CD4-positive, alpha-beta T cell treated with Interleukin-1 beta for 1 hour (primary cell): ENCODE measurements at regions not wholly inside any gene's neighbourhood (a gene's known extent, or its start where the extent isn't known, plus 50 kb on each side); places are given as distances from the start of the nearest gene placed in this dataset.
"Not testable (repeated sequence)": the region's sequence is repeated elsewhere in the genome, so short reads cannot be mapped to it uniquely, and the experiment has no call there.

Experiments
- DNase-seq, 2 donors: peaks; one replicate each; pipeline ENCODE4 v3.0.0-alpha.2; 2020 to 2022

- not testable (repeated sequence) for DNase-seq
Measured at GRCh38 chr10:77740396-77740795, 102.8 kb upstream of the KCNMA1 start.

- no peak for DNase-seq
Measured at GRCh38 chr10:77738496-77739158, 101.0 kb upstream of the KCNMA1 start.

- DNase-seq: no peak
Measured at GRCh38 chr10:77737608-77738007, 100.0 kb upstream of the KCNMA1 start.

GRCh38 chr10:77735136-77735535 lies 97.5 kb upstream of the KCNMA1 start:
- not testable (repeated sequence) for DNase-seq

DNA sequence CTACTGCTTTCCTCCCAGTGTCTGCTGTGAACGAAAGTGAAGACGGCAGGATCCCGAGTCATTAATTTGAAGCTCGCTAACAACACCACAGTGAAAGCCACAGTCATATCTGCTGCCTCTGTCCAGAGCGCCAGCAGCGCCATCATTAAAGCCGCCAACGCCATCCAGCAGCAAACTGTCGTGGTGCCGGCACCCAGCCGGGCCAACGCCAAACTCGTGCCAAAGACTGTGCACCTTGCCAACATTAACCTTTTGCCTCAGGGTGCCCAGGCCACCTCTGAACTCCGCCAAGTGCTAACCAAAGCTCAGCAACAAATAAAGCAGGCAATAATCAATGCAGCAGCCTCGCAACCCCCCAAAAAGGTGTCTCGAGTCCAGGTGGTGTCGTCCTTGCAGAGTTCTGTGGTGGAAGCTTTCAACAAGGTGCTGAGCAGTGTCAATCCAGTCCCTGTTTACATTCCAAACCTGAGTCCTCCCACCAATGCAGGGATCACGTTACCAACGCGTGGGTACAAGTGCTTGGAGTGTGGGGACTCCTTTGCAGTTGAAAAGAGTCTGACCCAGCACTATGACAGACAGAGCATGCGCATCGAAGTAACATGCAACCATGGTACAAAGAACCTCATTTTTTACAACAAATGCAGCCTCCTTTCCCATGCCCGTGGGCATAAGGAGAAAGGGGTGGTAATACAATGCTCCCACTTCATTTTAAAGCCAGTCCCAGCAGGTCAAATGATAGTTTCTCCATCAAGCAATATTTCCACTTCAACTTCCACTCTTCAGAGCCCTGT lies 94.8 kb upstream of the KCNMA1 start:
- DNase-seq: no peak

GRCh38 chr10:77727481-77727880 lies 89.9 kb upstream of the KCNMA1 start:
- DNase-seq: no peak

GRCh38 chr10:77726732-77727131 lies 89.1 kb upstream of the KCNMA1 start:
- no peak for DNase-seq

DNA sequence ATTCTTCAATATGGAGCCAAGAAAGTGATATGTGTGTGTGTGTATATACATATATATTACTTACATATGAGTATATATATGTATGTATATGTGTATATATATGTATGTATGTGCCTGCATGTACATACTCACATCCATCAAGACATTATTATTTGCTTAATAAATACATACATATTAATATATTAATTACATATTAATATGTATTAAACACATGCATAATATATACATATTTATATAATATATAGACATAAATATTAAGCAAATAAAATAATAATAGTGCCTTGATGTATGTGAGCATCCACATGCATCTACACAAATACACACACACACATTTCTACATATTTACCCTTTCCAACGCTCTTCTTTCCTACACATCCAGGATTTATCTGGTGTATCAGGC lies 88.7 kb upstream of the KCNMA1 start:
- DNase-seq: no peak

DNA sequence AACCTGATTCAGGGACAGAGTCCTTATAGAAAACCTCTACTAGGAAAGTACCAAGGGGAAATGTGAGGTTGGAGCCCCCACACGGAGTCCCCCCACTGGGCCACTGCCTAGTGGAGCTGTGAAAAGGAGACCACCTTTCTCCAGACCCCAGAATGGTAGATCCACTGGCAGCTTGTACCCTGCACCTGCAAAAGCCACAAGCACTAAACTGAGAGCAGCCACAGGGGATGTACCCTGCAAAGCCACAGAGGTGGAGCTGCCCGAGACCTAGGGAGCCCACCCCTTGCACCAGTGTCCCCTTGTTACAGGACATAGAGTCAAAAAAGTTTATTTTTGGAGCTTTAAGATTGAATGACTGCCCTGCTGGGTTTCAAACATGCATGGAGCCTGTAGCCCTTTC lies 87.2 kb upstream of the KCNMA1 start:
- no peak for DNase-seq

- no peak for DNase-seq
Measured at GRCh38 chr10:77723376-77723775, 85.8 kb upstream of the KCNMA1 start.

GRCh38 chr10:77722956-77723355 lies 85.3 kb upstream of the KCNMA1 start:
- DNase-seq: not testable (repeated sequence)

GRCh38 chr10:77721815-77722214 lies 84.2 kb upstream of the KCNMA1 start:
- DNase-seq: no peak

DNA sequence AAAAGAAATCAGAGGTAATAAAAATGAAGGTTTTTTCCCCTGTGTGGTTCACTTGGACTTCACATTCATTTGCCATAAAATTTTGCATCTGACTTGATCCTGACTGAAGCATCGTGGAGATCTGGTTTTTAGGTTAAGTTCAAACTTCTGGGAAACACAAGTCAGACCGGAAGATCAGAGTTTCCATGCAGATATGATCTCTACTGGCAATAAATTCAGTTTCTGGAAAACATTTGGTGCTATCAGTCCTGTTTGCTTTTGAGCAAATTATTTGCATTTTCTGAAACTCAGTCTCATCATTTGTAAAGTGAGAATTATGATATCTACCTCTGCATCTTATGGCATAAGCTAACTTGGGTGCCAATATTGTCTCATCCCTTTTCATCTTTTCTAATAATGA lies 81.3 kb upstream of the KCNMA1 start:
- no peak for DNase-seq

DNA sequence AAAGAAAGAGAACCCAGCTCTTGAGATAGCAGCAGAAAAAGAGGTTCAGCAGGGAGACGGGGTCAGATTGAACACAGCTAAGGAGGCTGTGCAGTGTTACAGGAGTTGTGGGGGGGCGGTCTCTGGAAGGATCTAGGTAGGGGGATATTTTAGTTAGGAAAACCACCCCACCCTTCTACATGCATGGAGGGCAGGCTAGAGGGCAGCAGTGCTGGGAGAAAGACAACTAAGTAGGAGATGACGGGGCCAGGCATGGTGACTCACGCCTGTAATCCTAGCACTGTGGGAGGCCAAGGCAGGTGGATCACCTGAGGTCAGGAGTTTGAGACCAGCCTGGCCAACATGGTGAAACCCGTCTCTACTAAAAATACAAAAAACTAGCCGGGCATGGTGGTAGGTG lies 80.7 kb upstream of the KCNMA1 start:
- not testable (repeated sequence) for DNase-seq

- DNase-seq: no peak
Measured at GRCh38 chr10:77717336-77717735, 79.7 kb upstream of the KCNMA1 start.

DNA sequence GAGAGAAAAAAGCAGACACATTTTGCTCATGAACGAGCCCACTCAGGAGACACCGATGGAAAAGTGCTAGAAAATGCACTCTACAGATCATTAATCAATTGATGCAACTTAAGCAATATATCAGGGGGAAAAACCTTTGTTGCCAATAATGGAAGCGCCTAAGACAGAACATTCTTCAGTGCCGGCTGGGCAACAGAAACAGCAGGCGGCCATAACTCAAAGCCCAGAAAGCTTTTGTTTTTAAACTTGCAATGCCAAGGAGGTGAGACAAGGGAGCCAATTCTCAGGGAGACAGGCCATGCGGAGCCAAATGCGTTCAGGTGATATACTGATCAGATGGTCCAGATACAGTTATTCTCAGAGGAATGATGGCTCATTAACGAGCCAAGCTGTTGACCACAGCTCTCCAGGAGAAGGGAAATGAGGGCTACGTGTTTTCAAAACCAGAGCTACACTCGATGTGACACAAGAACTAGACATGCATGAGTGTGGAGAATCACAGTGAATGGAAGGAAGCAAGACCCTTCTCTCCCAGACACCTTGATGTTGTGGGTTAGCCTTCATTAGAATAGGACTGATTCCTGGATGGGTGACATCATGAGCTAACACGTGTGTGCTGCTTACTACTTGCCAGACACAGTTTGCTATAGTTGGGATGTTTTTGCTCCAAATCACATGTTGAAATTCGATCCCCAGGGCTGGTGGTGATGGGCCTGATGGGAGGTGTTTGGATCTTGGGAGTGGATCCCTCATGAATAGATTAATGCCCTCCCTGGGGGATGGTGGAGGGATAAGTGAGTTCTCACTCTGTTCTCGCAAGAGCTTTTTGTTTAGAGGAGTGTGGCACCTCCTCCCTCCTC lies 79.1 kb upstream of the KCNMA1 start:
- DNase-seq: no peak

DNA sequence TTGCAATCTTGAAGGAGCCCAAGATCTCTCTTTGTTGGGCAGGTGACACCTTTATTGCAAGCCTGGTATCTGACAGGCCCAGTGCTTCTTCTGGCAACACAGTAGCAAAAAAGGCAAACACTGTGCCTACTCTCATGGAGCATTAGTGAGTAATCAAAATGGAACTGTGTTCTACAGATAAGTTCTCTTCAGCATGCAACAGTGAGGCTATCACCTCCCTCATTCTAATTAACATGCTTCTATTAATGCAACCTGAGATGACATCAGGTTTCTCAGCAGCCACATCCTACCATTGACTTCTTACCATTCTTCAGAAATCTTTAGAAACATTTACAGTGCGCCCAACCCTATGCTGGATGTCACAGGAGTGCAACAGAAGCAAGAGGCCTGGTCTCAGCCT lies 77.9 kb upstream of the KCNMA1 start:
- no peak for DNase-seq

DNA sequence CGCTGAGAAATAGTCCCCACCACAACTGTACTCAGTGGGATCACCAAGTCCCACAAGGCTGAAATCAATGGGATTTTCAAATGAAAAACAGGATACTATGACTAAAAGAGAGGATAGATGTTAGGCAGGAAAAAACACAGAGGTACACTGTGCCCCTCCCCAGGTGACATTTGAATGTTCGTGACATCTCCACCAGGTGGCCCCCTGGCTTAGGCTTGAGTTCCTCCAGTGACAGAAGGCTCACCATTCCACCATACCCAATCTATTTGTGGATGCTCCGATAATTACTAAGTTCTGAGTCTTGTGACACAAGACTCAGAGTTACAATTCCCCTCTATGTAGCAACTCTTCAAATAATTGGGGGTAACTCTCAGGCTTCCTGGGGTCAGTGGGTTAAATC lies 77.5 kb upstream of the KCNMA1 start:
- no peak for DNase-seq

- DNase-seq: no peak
Measured at GRCh38 chr10:77713521-77714280, 76.1 kb upstream of the KCNMA1 start.

DNA sequence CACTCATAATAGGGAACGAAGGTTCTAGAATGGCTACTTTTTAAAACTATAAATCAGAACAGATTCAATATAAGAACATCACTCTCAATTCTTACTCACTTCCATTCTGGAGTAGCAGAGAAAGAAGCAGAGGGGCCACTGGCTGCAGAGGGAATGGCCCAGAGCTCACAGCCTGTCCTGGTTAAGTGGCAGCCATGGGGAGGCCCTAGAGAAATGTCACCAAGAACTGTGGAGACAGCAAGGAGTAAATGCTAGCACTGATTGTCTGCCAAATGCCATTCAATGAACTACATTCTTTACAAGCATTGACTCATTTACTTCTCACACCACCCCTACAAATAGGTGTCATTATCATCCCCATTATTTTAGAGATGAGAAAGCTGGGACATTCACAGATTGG lies 74.6 kb upstream of the KCNMA1 start:
- no peak for DNase-seq

DNA sequence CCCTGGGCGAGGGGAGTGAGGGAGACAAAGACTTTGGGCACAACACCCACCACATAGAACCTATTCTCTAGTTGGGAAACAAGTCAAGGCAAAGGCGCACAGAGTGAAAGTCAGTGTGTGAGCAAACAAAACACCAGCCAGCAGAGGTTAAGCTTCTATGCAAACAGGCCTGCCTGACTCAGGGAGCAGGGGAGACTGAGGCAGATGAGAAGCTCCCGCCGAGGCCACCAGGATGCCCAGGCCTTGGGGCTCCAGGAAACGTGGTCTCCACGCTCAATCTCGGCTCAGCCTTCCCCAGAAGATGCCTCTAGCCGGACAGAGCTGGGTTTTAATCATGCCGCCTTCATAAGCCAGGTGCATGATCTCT lies 74.1 kb upstream of the KCNMA1 start:
- no peak for DNase-seq

DNA sequence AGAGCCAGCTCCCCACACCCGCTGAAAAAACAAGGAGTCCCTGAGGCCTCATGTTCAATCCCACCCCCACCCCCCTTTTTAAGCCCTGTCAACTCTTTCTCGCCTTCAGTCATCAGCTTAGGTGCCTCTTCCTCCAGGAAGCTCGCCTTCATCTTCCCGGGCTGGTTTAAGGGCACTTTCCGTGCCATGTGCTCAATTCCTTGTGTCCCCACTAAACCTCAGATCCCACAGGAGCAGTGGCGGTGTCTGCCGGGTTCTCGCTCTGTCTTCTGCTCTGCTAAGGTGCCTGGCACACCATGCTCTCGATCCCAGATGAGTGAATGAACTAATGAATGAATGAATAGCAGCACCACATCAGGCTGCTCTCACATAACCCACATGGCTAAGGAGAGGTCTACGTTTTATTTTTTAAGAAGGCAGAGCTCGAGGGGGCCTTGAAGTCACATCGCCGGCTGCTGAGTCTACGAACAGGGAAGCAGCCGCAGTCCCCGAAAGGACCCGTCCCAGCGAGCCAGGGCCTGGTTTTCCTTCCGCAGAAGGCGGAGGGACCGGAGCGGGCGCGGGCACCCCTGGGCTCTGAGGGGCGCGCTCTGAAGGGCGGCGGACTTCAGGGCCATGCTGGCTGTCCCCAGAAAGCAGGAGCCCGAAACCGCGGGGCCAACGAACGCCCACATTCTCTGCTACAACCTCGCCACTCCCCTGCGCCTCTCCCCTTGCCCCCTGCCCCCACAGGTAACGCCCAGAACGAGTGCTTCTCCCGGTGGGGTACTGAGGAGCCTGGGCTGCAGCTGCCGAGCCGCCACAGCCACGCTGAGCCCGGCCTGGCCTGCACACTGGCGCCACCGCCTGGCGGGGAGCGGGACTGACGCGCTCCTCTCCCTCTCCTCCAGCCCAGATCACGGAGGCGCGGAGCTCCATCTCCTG lies 73.4 kb upstream of the KCNMA1 start:
- peak; percentile 58 to 61 for DNase-seq
